Epithelial cell of esophagus (primary cell): ENCODE measurements at regions not wholly inside any gene's neighbourhood (a gene's known extent, or its start where the extent isn't known, plus 50 kb on each side); places are given as distances from the start of the nearest gene placed in this dataset.

Source experiments
- DNase-seq: peaks from one replicate; pipeline ENCODE4 v3.0.0; 2010; ENCODE audit warnings: low read depth
- H3K4me3 ChIP-seq: 2 replicates; pipeline ENCODE4 v1.5.1; 2011; ENCODE audit warnings: mild to moderate bottlenecking, low read length, control low read depth
- TF ChIP-seq, protein P1 (sequence below): IDR thresholded peaks from 2 replicates; pipeline ENCODE4 v1.5.1; 2011; ENCODE audit warnings: low read depth, mild to moderate bottlenecking, low read length, control low read depth, inconsistent platforms; ENCODE audit not compliant: insufficient read depth; ENCODE audit errors: missing control alignments

DNA sequence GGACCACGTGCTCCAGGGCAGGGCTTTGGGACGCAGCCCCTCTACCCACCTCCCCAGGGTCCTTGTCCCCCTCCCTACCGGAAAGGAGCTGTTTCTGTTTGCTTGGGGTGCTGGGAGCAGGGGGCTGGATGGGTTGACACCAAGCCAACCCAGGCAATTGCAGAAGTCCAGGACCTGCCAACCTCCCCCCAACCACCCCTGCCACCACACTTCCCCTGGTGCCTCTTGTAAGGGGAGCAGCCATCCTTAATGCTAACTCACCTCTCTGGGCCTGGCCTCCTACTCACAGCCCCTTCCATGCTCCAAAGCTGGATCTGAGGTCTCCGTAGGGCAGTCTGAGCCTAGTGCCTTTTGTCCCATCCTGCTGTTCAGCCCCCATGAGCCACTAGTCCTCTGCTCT lies 631.9 kb downstream of the BCOR start:
- TF ChIP-seq, protein P1, sequence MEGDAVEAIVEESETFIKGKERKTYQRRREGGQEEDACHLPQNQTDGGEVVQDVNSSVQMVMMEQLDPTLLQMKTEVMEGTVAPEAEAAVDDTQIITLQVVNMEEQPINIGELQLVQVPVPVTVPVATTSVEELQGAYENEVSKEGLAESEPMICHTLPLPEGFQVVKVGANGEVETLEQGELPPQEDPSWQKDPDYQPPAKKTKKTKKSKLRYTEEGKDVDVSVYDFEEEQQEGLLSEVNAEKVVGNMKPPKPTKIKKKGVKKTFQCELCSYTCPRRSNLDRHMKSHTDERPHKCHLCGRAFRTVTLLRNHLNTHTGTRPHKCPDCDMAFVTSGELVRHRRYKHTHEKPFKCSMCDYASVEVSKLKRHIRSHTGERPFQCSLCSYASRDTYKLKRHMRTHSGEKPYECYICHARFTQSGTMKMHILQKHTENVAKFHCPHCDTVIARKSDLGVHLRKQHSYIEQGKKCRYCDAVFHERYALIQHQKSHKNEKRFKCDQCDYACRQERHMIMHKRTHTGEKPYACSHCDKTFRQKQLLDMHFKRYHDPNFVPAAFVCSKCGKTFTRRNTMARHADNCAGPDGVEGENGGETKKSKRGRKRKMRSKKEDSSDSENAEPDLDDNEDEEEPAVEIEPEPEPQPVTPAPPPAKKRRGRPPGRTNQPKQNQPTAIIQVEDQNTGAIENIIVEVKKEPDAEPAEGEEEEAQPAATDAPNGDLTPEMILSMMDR, result no peak
- H3K4me3 ChIP-seq, result no peak overlapping the region
- no peak for DNase-seq

DNA sequence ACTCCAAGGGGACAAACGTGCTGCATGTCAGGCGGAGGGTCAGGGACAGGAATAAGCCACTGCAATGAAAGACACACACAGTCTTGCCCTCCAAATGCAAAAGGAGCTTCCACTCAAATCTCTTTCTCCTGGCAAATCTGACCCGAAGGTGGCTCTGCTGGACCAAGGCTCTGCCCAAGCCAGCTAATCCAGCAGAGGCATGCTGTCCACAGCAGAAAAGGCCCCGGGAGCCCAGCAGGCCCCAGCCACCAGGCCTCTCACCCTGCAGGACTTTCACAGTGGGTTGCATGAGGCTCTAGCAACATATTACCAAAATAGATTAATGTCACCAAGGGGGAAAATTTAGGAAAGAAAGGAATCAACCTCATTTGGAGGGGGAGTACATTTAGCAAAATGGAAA lies 628.6 kb downstream of the BCOR start:
- TF ChIP-seq, protein P1, result no peak
- no peak overlapping the region for H3K4me3 ChIP-seq
- no peak for DNase-seq

DNA sequence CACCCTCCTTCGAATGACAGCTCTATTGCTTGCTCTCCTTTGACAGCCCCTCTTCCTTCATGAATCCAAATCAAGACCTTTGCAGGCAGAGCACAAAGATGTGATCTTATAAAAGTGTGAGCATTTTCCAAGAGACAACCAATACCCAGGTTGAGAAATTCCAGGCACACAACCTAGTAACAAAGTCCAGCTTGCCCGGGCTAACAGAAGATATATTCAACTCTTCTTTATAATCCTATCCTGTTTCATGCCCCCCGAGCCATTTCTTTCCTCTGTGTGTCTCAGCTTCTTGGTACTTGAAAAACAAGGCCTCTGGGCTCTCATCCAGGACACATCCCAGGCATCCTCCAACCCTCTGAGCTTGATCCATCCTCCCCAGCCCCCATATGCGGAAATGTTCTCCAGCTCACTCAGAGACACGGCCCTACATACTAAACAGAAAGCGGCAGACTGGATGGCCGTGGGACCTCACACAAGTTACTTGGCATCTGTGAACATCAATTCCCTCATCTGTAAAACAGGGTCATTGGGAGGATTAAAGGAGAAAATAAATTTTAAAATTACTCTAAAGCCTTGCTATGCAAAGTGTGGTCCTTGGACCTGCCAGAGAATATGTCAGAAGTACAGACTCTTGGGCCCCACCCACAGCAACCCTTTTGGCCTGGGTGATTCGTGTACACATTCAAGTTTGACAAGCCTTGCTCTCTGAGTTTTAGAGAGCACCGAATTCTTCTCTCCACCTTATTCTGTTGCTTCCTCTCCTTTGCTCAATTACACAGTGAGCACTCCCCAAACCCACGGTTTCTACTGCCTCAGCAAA lies 627.0 kb downstream of the BCOR start:
- TF ChIP-seq, protein P1, result no peak
- no peak overlapping the region for H3K4me3 ChIP-seq
- no peak for DNase-seq

DNA sequence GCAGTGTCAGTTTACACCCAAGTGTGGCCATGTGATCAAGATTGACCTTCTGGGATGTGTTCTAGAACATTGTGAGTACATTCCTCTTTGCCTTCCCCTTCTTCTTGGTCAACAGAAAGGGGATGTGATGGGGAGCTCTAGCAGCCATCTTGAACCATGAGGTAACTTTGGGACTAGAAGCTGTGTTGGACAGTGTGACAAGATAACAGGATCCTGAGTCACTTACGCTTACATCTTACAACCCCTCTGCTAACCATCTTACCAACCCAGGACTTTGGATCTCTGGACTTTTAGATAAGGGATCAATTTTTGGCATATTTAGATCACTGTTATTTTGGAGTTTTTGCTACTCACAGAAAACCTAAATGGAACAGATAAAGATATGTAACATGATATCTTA lies 625.6 kb downstream of the BCOR start:
- DNase-seq, result no peak
- H3K4me3 ChIP-seq, result no peak overlapping the region
- TF ChIP-seq, protein P1, result no peak

DNA sequence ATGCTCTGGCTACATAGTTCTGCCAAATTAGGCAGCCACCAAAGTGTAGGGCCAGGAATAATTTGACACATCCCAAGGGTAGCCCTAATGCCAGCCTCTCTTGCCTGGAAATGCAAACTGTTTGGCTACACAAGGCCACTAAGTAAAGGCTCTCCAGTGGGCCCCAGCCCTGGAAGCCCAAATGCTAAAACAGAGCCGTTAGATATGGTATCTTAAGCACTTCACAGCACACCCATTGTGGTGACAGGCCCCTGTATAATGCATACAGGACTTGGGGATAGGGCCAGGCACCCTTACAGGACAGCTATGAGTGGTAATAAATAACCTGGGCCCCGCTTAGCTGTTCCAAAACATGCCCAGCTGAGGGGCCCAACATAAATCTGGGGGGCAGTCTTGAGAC lies 623.9 kb downstream of the BCOR start:
- TF ChIP-seq, protein P1, result no peak
- DNase-seq, result no peak
- no peak overlapping the region for H3K4me3 ChIP-seq

DNA sequence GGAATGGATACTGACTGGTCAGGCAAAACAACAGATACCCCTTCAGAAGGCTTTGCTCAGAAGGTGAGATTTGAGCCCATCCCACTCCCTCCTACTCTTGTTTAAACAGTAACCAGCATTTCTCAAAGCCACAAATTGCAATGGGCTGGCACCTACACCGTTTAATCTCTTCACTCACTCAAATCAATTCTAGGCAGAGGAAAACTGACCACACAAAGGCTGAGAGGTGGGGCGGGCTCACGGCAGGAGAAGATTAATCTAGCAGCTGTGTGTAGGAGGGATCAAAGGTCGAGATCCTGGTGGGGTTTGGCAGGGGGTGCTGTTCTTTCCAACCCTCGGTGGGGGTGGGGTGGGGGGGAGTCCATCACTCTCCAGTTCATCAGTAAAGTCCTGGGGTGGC lies 622.4 kb downstream of the BCOR start:
- no peak for DNase-seq
- TF ChIP-seq, protein P1, result no peak

DNA sequence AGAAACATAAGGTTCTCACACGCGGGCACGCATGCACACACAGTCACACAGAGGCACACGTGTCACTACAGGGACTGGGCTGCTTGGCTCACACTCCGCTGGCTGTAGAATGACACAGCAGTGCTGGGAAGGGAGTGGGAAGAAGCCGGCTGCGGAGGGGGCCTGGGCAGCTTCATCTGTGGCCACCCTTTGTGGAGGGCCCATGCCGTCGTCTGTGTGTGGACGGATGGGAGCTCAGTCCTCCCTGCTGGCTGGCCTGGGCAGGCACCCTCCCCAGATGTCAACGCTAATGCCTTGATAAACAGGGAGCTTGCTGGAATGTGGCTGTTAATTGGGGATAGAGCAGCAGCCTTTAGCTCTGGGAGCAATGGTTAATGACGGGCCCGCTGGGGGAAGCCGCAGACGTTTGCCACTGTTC lies 621.1 kb downstream of the BCOR start:
- TF ChIP-seq, protein P1, result no peak
- DNase-seq, result no peak
- H3K4me3 ChIP-seq, result no peak overlapping the region

More for the DNA sequence above, 622.4 kb downstream of the BCOR start:
- no peak overlapping the region for H3K4me3 ChIP-seq
